Lower lobe of right lung (tissue), 2 donors: ENCODE measurements at regions not wholly inside any gene's neighbourhood (a gene's known extent, or its start where the extent isn't known, plus 50 kb on each side); places are given as distances from the start of the nearest gene placed in this dataset.

Experiments
- ATAC-seq, 2 donors: fragments of 200-7000 bp; cut with Tn5 transposase; one replicate each; pipeline ENCODE4 v1.9.1; 2020 to 2022; ENCODE audit warnings: mild to moderate bottlenecking in 2 of 2, moderate library complexity in 2 of 2
- DNase-seq: peaks from one replicate; pipeline ENCODE4 v3.0.0-alpha.2; 2020
- H3K27ac ChIP-seq: fragments of 200-600 bp; one replicate; pipeline ENCODE4 v1.8.0; 2022
- H3K27me3 ChIP-seq: fragments of 200-600 bp; one replicate; pipeline ENCODE4 v1.8.0; 2022; ENCODE audit warnings: low read depth
- H3K36me3 ChIP-seq: fragments of 200-600 bp; one replicate; pipeline ENCODE4 v1.8.0; 2022; ENCODE audit warnings: mild to moderate bottlenecking
- H3K4me1 ChIP-seq: fragments of 200-600 bp; one replicate; pipeline ENCODE4 v1.8.0; 2022
- H3K4me3 ChIP-seq: fragments of 200-600 bp; one replicate; pipeline ENCODE4 v1.8.0; 2022; ENCODE audit warnings: mild to moderate bottlenecking
- H3K9me3 ChIP-seq: fragments of 200-600 bp; one replicate; pipeline ENCODE4 v1.8.0; 2022
- CTCF ChIP-seq: fragments of 200-600 bp; IDR thresholded peaks from one replicate; pipeline ENCODE4 v1.8.0; 2022; ENCODE audit warnings: antibody characterized with exemption, mild to moderate bottlenecking
- intact Hi-C: fragments of 100-400 bp; cut with DNase I; formaldehyde crosslinking; loops from one replicate; pipeline ENCODE4 v1.11.0; 2022
- donor health status: DM: no; HTN: yes; CAD: no; lungs with severe emphysema.

- Histone ChIP-seq H3K9me3 (no peaks in the 10 kb centered on the region), H3K27ac (no peak overlapping the region), H3K4me1 (no peaks in the 10 kb centered on the region), H3K4me3 (no peak overlapping the region), H3K27me3 (no peaks in the 10 kb centered on the region), H3K36me3 (no peaks in the 10 kb centered on the region)
- intact Hi-C loops, result no loop called here
- ATAC-seq, result no peak
- no peak for TF ChIP-seq CTCF
- no peak for DNase-seq
Measured at GRCh38 chr11:101401245-101401644, 182.6 kb downstream of the TRPC6 start.

- H3K4me3 ChIP-seq, result no peak overlapping the region
- H3K27ac ChIP-seq, result no peak overlapping the region
- no peak for DNase-seq
- intact Hi-C loops, result no loop called here
- no peaks in the 10 kb centered on the region for H3K4me1 ChIP-seq
- no peak for TF ChIP-seq CTCF
- H3K36me3 ChIP-seq, result no peaks in the 10 kb centered on the region
- H3K27me3 ChIP-seq, result no peaks in the 10 kb centered on the region
- H3K9me3 ChIP-seq, result no peaks in the 10 kb centered on the region
- ATAC-seq, result no peak
Measured at GRCh38 chr11:101397979-101398378, 185.8 kb downstream of the TRPC6 start.

- TF ChIP-seq CTCF, result no peak
- Histone ChIP-seq H3K27me3 (no peaks in the 10 kb centered on the region), H3K4me3 (no peak overlapping the region), H3K9me3 (no peaks in the 10 kb centered on the region), H3K27ac (no peak overlapping the region), H3K36me3 (no peaks in the 10 kb centered on the region), H3K4me1 (no peaks in the 10 kb centered on the region)
- intact Hi-C loops, result no loop called here
- ATAC-seq (no peak), DNase-seq (no peak)
Measured at GRCh38 chr11:101390539-101390938, 193.3 kb downstream of the TRPC6 start.

- Histone ChIP-seq H3K27ac (no peak overlapping the region), H3K4me3 (no peak overlapping the region), H3K36me3 (no peaks in the 10 kb centered on the region), H3K9me3 (no peaks in the 10 kb centered on the region), H3K27me3 (no peaks in the 10 kb centered on the region), H3K4me1 (no peaks in the 10 kb centered on the region)
- no peak for TF ChIP-seq CTCF
- ATAC-seq (no peak), DNase-seq (no peak)
- intact Hi-C loops, result no loop called here
Measured at GRCh38 chr11:101369835-101370234, 214.0 kb downstream of the TRPC6 start.

GRCh38 chr11:101363706-101364275 is 220.0 kb downstream of the TRPC6 start:
- no peak overlapping the region for H3K27ac ChIP-seq
- no peak for ATAC-seq
- H3K9me3 ChIP-seq, result peaks cover 6% of the 10 kb centered on the region
- DNase-seq, result no peak
- no peaks in the 10 kb centered on the region for H3K27me3 ChIP-seq
- no peaks in the 10 kb centered on the region for H3K36me3 ChIP-seq
- no peaks in the 10 kb centered on the region for H3K4me1 ChIP-seq
- no peak overlapping the region for H3K4me3 ChIP-seq
- intact Hi-C loops, result no loop called here
- no peak for TF ChIP-seq CTCF

- ATAC-seq (no peak), DNase-seq (no peak)
- no peak for TF ChIP-seq CTCF
- no peak overlapping the region for H3K27ac ChIP-seq
- H3K9me3 ChIP-seq, result peaks cover 6% of the 10 kb centered on the region
- H3K36me3 ChIP-seq, result no peaks in the 10 kb centered on the region
- H3K4me1 ChIP-seq, result no peaks in the 10 kb centered on the region
- H3K4me3 ChIP-seq, result no peak overlapping the region
- intact Hi-C loops, result no loop called here
- no peaks in the 10 kb centered on the region for H3K27me3 ChIP-seq
Measured at GRCh38 chr11:101362643-101363042, 221.2 kb downstream of the TRPC6 start.
